ENCODE measurements at regions not wholly inside any gene's neighbourhood (a gene's known extent, or its start where the extent isn't known, plus 50 kb on each side); places are given as distances from the start of the nearest gene placed in this dataset.

- DNase-seq (ENCODE audit: low read depth in 2 of 2) = no peak
These were observed 492.3 kb downstream of the NPIPA7 start for GRCh38 chr16:16871196-16871595.

GRCh38 chr16:16877061-16877460, 498.1 kb downstream of the NPIPA7 start:
- DNase-seq (ENCODE audit: low read depth in 2 of 2) = no peak

- DNase-seq (ENCODE audit: low read depth in 2 of 2) = no peak
These were observed 500.8 kb downstream of the NPIPA7 start for GRCh38 chr16:16879567-16880251.

GRCh38 chr16:16881814-16882213, 502.9 kb downstream of the NPIPA7 start:
- DNase-seq (ENCODE audit: low read depth in 2 of 2) = no peak

- DNase-seq (ENCODE audit: low read depth in 2 of 2) = no peak
These were observed 503.8 kb downstream of the NPIPA7 start for GRCh38 chr16:16882766-16883165.

GRCh38 chr16:16884451-16884850, 505.5 kb downstream of the NPIPA7 start:
- DNase-seq (ENCODE audit: low read depth in 2 of 2) = no peak

GRCh38 chr16:16887193-16887592, 508.3 kb downstream of the NPIPA7 start:
- DNase-seq (ENCODE audit: low read depth in 2 of 2) = no peak

GRCh38 chr16:16890964-16891363, 512.0 kb downstream of the NPIPA7 start:
- no peak for DNase-seq (ENCODE audit: low read depth in 2 of 2)

- no peak for DNase-seq (ENCODE audit: low read depth in 2 of 2)
These were observed 525.7 kb downstream of the NPIPA7 start for GRCh38 chr16:16904601-16905000.

- no peak for DNase-seq (ENCODE audit: low read depth in 2 of 2)
These were observed 526.9 kb downstream of the NPIPA7 start for GRCh38 chr16:16905850-16906249.

GRCh38 chr16:16907089-16907488, 528.1 kb downstream of the NPIPA7 start:
- DNase-seq (ENCODE audit: low read depth in 2 of 2) = no peak

- no peak for DNase-seq (ENCODE audit: low read depth in 2 of 2)
These were observed 529.1 kb downstream of the NPIPA7 start for GRCh38 chr16:16908077-16908476.

GRCh38 chr16:16909126-16909525, 530.2 kb downstream of the NPIPA7 start:
- no peak for DNase-seq (ENCODE audit: low read depth in 2 of 2)

GRCh38 chr16:16910666-16911065, 531.7 kb downstream of the NPIPA7 start:
- DNase-seq (ENCODE audit: low read depth in 2 of 2) = no peak

- DNase-seq (ENCODE audit: low read depth in 2 of 2) = no peak
These were observed 536.8 kb downstream of the NPIPA7 start for GRCh38 chr16:16915771-16916170.

- no peak for DNase-seq (ENCODE audit: low read depth in 2 of 2)
These were observed 538.3 kb downstream of the NPIPA7 start for GRCh38 chr16:16917191-16917785.

GRCh38 chr16:16923479-16923878, 544.5 kb downstream of the NPIPA7 start:
- no peak for DNase-seq (ENCODE audit: low read depth in 2 of 2)

- DNase-seq (ENCODE audit: low read depth in 2 of 2) = no peak
These were observed 545.7 kb downstream of the NPIPA7 start for GRCh38 chr16:16924613-16925012.

GRCh38 chr16:16925432-16925831, 545.3 kb downstream of the XYLT1 start:
- DNase-seq (ENCODE audit: low read depth in 2 of 2) = no peak

- DNase-seq (ENCODE audit: low read depth in 2 of 2) = no peak
These were observed 542.1 kb downstream of the XYLT1 start for GRCh38 chr16:16928532-16929109.

- no peak for DNase-seq (ENCODE audit: low read depth in 2 of 2)
These were observed 540.3 kb downstream of the XYLT1 start for GRCh38 chr16:16930309-16931000.

- no peak for DNase-seq (ENCODE audit: low read depth in 2 of 2)
These were observed 536.9 kb downstream of the XYLT1 start for GRCh38 chr16:16933861-16934260.

GRCh38 chr16:16934660-16935059, 536.1 kb downstream of the XYLT1 start:
- DNase-seq (ENCODE audit: low read depth in 2 of 2) = no peak
